HepG2 (cell line): ENCODE measurements at regions not wholly inside any gene's neighbourhood (a gene's known extent, or its start where the extent isn't known, plus 50 kb on each side); places are given as distances from the start of the nearest gene placed in this dataset.
"Not testable (repeated sequence)": the region's sequence is repeated elsewhere in the genome, so short reads cannot be mapped to it uniquely, and the experiment has no call there.

Experiments used
- ATAC-seq: fragments of 200-7000 bp; cut with Tn5 transposase; 3 replicates; pipeline ENCODE4 v1.9.1; 2020; ENCODE audit warnings: mild to moderate bottlenecking, moderate library complexity
- BruUV-seq: library from RNA; stranded (reverse); fragments of 400-500 nt; replicated peaks from 2 replicates; lab custom pipeline; 2021; lab: Mats Ljungman, UMichigan
- CTCF ChIA-PET: fragments of 300-600 bp; formaldehyde crosslinking; extraction: SDS; loops from one replicate; lab custom pipeline; 2021; ENCODE audit warnings: low total read pairs, inconsistent platforms, low intra/inter-chr PET ratio; lab: Yijun Ruan, JAX
- POLR2A ChIA-PET: fragments of 350-600 bp; sonication (Branson Sonifier 250); formaldehyde crosslinking; loops from one replicate; lab custom pipeline; 2020; ENCODE audit warnings: antibody characterized with exemption, inconsistent platforms; lab: Yijun Ruan, JAX
- DNase-seq: peaks from one replicate; pipeline ENCODE4 v3.0.0-alpha.2; 2015; ENCODE audit warnings: low spot score
- FAIRE-seq: peaks from 3 replicates; lab custom pipeline; 2011; peaks lifted over from hg19 to GRCh38; lab: Jason Lieb, UNC
- H2AFZ ChIP-seq: one replicate; pipeline ENCODE4 v1.6.1; 2011; ENCODE audit warnings: low read length, inconsistent platforms
- H3K27ac ChIP-seq: fragments of 300-600 bp; 3 replicates; pipeline ENCODE4 v1.8.0; 2011; ENCODE audit warnings: mixed run types, mild to moderate bottlenecking, mixed read lengths, low read length, inconsistent platforms; ENCODE audit not compliant: insufficient read depth; ENCODE audit errors: extremely low read length
- H3K27me3 ChIP-seq, 2 experiments: fragments of 200-600 bp in 1 of 2; 2 replicates in 1 of 2; 3 replicates in 1 of 2; pipeline versions ENCODE4 v1.6.0 to v1.8.0; 2011; ENCODE audit warnings: low read length in 2 of 2, mild to moderate bottlenecking in 2 of 2, moderate library complexity in 2 of 2, inconsistent platforms in 1 of 2; ENCODE audit not compliant: insufficient read depth in 2 of 2, control insufficient read depth in 1 of 2
- H3K36me3 ChIP-seq, 2 experiments: fragments of 200-600 bp in 1 of 2; replicated peaks in 1 of 2; 2 replicates in 1 of 2; 3 replicates in 1 of 2; pipeline versions ENCODE4 v1.5.1 to v1.8.0; 2011; ENCODE audit warnings: low read length in 2 of 2, inconsistent platforms in 1 of 2; ENCODE audit not compliant: insufficient read depth in 2 of 2, control insufficient read depth in 1 of 2
- H3K4me1 ChIP-seq: 2 replicates; pipeline ENCODE4 v1.5.1; 2012; ENCODE audit warnings: low read length, inconsistent platforms; ENCODE audit not compliant: insufficient read depth
- H3K4me2 ChIP-seq: 2 replicates; pipeline ENCODE4 v1.6.0; 2011; ENCODE audit warnings: low read depth, low read length, inconsistent platforms
- H3K4me3 ChIP-seq, 3 experiments: fragments of 200-600 bp in 1 of 3; sonication (generic), shearing (Covaris generic) in 1 of 3; replicated peaks in 1 of 3; 2 replicates each; pipeline ENCODE4 v1.5.1; 2011 to 2016; ENCODE audit warnings: low read length in 3 of 3, inconsistent platforms in 2 of 3, low read depth in 2 of 3, mild to moderate bottlenecking in 2 of 3, control low read depth in 1 of 3, mixed read lengths in 1 of 3; ENCODE audit not compliant: insufficient read depth in 1 of 3
- H3K79me2 ChIP-seq: one replicate; pipeline ENCODE4 v1.6.1; 2011; ENCODE audit warnings: low read length, inconsistent platforms; ENCODE audit not compliant: insufficient read depth
- H3K9ac ChIP-seq: 2 replicates; pipeline ENCODE4 v1.6.0; 2011; ENCODE audit warnings: mild to moderate bottlenecking, low read depth, low read length, inconsistent platforms; ENCODE audit not compliant: insufficient read depth
- H3K9me3 ChIP-seq: 2 replicates; pipeline ENCODE4 v1.5.1; 2012; ENCODE audit warnings: mild to moderate bottlenecking, low read length
- H4K20me1 ChIP-seq: 2 replicates; pipeline ENCODE4 v1.6.0; 2011; ENCODE audit warnings: inconsistent platforms, mild to moderate bottlenecking, low read length, moderate library complexity; ENCODE audit not compliant: insufficient read depth
- HDAC6 ChIP-seq: fragments of 200-600 bp; sonication (generic); IDR thresholded peaks from 2 replicates; pipeline ENCODE4 v1.7.0; 2017; ENCODE audit warnings: mild to moderate bottlenecking, antibody characterized with exemption, low read length, low read depth
- MEIS1 ChIP-seq: sonication (generic); formaldehyde crosslinking; IDR thresholded peaks from 2 replicates; pipeline ENCODE4 v1.9.0; 2021; ENCODE audit warnings: mild to moderate bottlenecking, missing genetic modification reagents, moderate library complexity, borderline replicate concordance
- NCOA1 ChIP-seq: sonication (generic); formaldehyde crosslinking; IDR thresholded peaks from 2 replicates; pipeline ENCODE4 v1.9.0; 2021; ENCODE audit warnings: missing genetic modification reagents
- RELA ChIP-seq: sonication (generic); formaldehyde crosslinking; IDR thresholded peaks from 2 replicates; pipeline ENCODE4 v1.4.0; 2020; ENCODE audit warnings: missing genetic modification reagents
- SMAD3 ChIP-seq: sonication (generic); formaldehyde crosslinking; IDR thresholded peaks from 2 replicates; pipeline ENCODE4 v1.4.0; 2020; ENCODE audit warnings: missing genetic modification reagents
- ZNF3 ChIP-seq: IDR thresholded peaks from 2 replicates; pipeline ENCODE4 v1.7.0; 2017; ENCODE audit warnings: inconsistent platforms
- WGBS: methylation state at CpG from one replicate; pipeline ENCODE4 v1.1.6; 2017; ENCODE audit warnings: low lambda C conversion rate; 5-methylcytosine and 5-hydroxymethylcytosine counted together
- in situ Hi-C: cut with HindIII; loops from 2 replicates; pipeline ENCODE4 v1.10.0; 2017; ENCODE audit warnings: low pct_unique_long_range_greater_than_20kb; ENCODE audit not compliant: extremely low pct_ligation_motif_present
- intact Hi-C: fragments of 100-400 bp; cut with micrococcal nuclease; formaldehyde crosslinking; loops from one replicate; pipeline ENCODE4 v1.10.0; 2022; ENCODE audit not compliant: unreplicated experiment
- TF ChIP-seq, protein P1 (sequence below): sonication (generic); formaldehyde crosslinking; IDR thresholded peaks from 2 replicates; pipeline ENCODE4 v1.5.0; 2020; ENCODE audit warnings: missing genetic modification reagents, mild to moderate bottlenecking, borderline replicate concordance

DNA sequence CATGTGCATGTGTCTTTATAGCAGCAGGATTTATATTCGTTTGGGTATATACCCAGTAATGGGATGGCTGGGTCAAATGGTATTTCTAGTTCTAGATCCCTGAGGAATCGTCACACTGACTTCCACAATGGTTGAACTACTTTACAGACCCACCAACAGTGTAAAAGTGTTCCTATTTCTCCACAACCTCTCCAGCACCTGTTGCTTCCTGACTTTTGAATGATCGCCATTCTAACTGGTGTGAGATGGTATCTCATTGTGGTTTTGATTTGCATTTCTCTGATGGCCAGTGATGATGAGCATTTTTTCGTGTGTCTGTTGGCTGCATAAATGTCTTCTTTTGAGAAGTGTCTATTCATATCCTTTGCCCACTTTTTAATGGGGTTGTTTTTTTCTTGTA is 617.9 kb downstream of the KCTD12 start:
- H3K27ac ChIP-seq, in situ Hi-C loops, BruUV-seq, FAIRE-seq, H3K79me2 ChIP-seq, CTCF ChIA-PET, H3K36me3 ChIP-seq, H3K27me3 ChIP-seq, H3K4me3 ChIP-seq, H3K4me1 ChIP-seq, DNase-seq, H4K20me1 ChIP-seq, ATAC-seq, intact Hi-C loops, H2AFZ ChIP-seq, H3K9ac ChIP-seq, H3K9me3 ChIP-seq, H3K4me2 ChIP-seq, POLR2A ChIA-PET: not testable (repeated sequence)
- WGBS, result 0% methylated on average over 4 of the region's 4 CpGs

DNA sequence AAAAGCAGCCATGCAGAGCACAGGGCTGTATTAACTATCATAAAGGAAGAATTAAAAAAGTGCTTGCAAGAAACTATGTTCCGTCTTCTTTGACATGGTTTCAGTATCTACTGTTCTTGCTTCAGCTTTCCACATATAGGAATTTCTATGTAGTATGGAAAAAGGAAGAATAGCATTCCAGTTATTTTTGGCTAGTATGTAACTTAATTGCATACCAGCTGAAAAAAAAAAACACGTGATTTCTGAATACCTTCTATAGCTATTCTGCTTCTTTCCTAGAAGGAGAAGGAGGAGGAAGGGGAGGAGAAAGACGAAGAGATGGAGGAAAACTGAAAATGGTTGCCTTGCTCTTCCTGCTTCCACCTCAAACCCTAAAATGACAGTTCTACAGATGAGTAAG is 619.0 kb downstream of the KCTD12 start:
- Histone ChIP-seq H3K27me3 (no peaks in the 10 kb centered on the region), H4K20me1 (no peaks in the 10 kb centered on the region), H3K9me3 (no peaks in the 10 kb centered on the region), H3K4me3 (no peak overlapping the region), H3K36me3 (no peaks in the 10 kb centered on the region), H3K4me2 (no peak overlapping the region), H3K4me1 (no peaks in the 10 kb centered on the region), H3K27ac (no peak overlapping the region), H2AFZ (no peak overlapping the region), H3K9ac (no peak overlapping the region), H3K79me2 (no peaks in the 10 kb centered on the region)
- BruUV-seq, result no TSS peak
- ATAC-seq, result no peak
- no peak for FAIRE-seq
- no peak for TF ChIP-seq RELA (CRISPR knock-in tag)
- TF ChIP-seq HDAC6, result no peak
- TF ChIP-seq, protein P1, sequence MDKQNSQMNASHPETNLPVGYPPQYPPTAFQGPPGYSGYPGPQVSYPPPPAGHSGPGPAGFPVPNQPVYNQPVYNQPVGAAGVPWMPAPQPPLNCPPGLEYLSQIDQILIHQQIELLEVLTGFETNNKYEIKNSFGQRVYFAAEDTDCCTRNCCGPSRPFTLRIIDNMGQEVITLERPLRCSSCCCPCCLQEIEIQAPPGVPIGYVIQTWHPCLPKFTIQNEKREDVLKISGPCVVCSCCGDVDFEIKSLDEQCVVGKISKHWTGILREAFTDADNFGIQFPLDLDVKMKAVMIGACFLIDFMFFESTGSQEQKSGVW (CRISPR knock-in tag), result no peak
- no peak for TF ChIP-seq NCOA1 (CRISPR knock-in tag)
- no peak for TF ChIP-seq SMAD3 (CRISPR knock-in tag)
- TF ChIP-seq MEIS1, result no peak
- TF ChIP-seq ZNF3 (CRISPR knock-in tag), result no peak
- POLR2A ChIA-PET, result no interaction called here
- CTCF ChIA-PET, result no interaction called here
- intact Hi-C loops (no loop called here), in situ Hi-C loops (no loop called here)
- no peak for DNase-seq
- 19% methylated on average over 3 of the region's 3 CpGs for WGBS
